Renal cortical epithelial cell (primary cell): ENCODE measurements at regions not wholly inside any gene's neighbourhood (a gene's known extent, or its start where the extent isn't known, plus 50 kb on each side); places are given as distances from the start of the nearest gene placed in this dataset.

Experiments used
- DNase-seq: peaks from one replicate; pipeline ENCODE4 v3.0.0-alpha.2; 2011; ENCODE audit warnings: low read depth

DNA sequence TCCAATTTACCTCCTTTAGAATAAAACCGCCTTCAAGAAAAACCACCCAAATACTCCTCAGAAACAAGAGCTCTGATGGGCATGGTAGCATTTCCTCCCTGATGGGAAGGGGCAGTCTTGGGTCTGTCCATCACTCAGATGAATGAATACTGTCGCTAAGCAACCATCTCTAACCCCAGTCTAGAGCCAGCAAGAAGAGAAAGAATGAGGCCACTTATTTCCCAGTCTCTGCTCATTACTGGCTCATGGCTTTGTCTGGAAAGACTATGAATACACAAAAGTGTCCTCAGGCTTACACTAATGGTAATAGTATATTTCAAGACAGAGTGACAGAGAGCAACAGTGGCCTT, 51.0 kb upstream of the F3 start:
- no peak for DNase-seq

DNA sequence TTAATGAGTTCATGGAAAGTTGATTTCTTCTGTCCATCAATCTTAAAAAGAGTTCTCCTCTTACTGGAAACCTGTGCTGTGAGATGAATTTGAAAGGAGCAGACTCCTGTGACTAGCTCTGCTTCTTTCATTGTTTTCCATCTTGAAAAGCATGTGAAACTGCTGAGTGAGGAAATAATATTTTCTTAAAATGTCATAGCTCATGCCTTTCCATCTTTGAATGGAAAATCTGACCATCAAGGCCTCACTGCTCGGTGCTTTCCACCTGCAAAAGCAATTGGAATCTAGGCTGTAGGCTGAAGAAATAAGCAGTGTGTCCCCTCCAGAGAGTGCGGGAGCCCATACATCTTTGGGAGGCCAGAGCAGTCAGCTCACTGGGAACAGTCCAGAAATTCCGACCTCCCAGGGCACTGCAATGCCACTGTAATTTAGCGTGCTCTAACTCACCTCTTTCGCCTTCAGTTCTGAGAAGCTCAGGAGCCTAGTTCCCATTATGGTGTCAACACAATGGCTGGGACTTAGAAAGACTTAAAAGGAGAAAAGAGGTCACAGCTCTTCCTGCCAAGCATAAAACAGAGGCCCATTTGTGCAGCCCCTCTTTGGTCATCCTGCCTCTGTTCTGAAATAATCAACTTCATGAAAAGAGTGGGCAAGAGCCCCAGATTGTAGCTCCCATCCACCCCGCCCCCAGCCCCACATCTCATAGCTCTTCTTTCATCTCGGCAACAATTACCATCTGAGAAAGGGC, 50.4 kb upstream of the F3 start:
- DNase-seq: no peak
